ENCODE measurements at regions not wholly inside any gene's neighbourhood (a gene's known extent, or its start where the extent isn't known, plus 50 kb on each side); places are given as distances from the start of the nearest gene placed in this dataset.

DNA sequence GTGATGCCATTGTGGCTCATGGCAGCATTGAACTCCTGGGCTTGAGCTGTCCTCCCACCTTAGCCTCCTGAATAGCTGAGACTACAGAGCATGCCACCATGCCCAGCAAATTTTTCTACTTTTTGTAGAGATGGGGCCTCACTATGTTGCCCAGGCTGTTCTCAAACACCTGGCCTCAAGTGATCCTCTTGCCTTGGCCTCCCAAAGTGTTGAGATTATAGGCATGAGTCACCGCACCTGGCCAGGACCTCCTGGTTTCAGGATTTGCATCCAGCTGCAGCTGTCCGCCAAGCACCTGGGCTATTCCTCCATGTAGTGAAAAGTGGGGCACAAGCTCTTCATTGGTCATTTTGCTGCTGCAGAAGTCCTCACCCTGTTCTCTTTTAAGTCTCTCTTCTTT lies 58.9 kb downstream of the ZNF22 start:
- TF ChIP-seq POLR2A (IDR thresholded peaks at IDR 0.05) = no peak
- TF ChIP-seq, protein P1, sequence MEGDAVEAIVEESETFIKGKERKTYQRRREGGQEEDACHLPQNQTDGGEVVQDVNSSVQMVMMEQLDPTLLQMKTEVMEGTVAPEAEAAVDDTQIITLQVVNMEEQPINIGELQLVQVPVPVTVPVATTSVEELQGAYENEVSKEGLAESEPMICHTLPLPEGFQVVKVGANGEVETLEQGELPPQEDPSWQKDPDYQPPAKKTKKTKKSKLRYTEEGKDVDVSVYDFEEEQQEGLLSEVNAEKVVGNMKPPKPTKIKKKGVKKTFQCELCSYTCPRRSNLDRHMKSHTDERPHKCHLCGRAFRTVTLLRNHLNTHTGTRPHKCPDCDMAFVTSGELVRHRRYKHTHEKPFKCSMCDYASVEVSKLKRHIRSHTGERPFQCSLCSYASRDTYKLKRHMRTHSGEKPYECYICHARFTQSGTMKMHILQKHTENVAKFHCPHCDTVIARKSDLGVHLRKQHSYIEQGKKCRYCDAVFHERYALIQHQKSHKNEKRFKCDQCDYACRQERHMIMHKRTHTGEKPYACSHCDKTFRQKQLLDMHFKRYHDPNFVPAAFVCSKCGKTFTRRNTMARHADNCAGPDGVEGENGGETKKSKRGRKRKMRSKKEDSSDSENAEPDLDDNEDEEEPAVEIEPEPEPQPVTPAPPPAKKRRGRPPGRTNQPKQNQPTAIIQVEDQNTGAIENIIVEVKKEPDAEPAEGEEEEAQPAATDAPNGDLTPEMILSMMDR (IDR thresholded peaks at IDR 0.05) = no peak
